ENCODE measurements at regions not wholly inside any gene's neighbourhood (a gene's known extent, or its start where the extent isn't known, plus 50 kb on each side); places are given as distances from the start of the nearest gene placed in this dataset.

DNA sequence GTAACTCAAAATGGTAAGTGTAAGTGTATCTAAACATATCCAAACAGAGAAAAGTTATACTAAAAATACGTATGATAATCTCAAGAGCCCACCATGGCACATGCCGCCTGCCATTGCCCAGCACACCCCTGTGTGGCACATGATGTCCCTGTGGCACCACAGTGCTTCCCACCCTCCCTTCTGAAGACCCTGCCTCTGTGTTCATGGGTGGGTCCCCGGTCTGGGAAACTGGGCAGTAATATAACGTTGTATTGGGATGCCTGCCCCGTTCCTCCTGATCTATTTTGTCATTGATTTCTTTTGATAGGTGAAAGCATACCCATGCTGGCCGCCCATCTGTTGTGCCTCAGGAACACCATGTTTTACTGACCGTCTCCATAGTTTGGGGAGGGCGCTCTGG lies 296.8 kb upstream of the SHH start:
- Histone ChIP-seq H3K4me3 (ENCODE audit: low read length in 3 of 3) (no peak overlapping the region), H3K36me3 (ENCODE audit: control insufficient read depth in 2 of 3, insufficient read depth in 3 of 3, low read length in 3 of 3) (no peaks in the 10 kb centered on the region), H3K9ac (ENCODE audit: low read length in 3 of 3) (no peak overlapping the region), H3K27me3 (ENCODE audit: control insufficient read depth, insufficient read depth, low read length) (no peaks in the 10 kb centered on the region), H3K27ac (ENCODE audit: low read depth in 2 of 2, low read length in 2 of 2) (no peak overlapping the region), H3K9me3 (ENCODE audit: control insufficient read depth in 2 of 3, insufficient read depth in 1 of 3, low read length in 3 of 3) (no peaks in the 10 kb centered on the region), H3K4me1 (ENCODE audit: control insufficient read depth in 2 of 3, insufficient read depth in 2 of 3, low read depth in 1 of 3, low read length in 3 of 3) (no peaks in the 10 kb centered on the region)
- DNase-seq (no peak), FAIRE-seq (no peak)
- intact Hi-C loops (cut with DNase I): no loop called here
- TF ChIP-seq, protein P1, sequence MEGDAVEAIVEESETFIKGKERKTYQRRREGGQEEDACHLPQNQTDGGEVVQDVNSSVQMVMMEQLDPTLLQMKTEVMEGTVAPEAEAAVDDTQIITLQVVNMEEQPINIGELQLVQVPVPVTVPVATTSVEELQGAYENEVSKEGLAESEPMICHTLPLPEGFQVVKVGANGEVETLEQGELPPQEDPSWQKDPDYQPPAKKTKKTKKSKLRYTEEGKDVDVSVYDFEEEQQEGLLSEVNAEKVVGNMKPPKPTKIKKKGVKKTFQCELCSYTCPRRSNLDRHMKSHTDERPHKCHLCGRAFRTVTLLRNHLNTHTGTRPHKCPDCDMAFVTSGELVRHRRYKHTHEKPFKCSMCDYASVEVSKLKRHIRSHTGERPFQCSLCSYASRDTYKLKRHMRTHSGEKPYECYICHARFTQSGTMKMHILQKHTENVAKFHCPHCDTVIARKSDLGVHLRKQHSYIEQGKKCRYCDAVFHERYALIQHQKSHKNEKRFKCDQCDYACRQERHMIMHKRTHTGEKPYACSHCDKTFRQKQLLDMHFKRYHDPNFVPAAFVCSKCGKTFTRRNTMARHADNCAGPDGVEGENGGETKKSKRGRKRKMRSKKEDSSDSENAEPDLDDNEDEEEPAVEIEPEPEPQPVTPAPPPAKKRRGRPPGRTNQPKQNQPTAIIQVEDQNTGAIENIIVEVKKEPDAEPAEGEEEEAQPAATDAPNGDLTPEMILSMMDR (IDR thresholded peaks at IDR 0.05; ENCODE audit: borderline replicate concordance, extremely low read depth, insufficient read depth): no peak

DNA sequence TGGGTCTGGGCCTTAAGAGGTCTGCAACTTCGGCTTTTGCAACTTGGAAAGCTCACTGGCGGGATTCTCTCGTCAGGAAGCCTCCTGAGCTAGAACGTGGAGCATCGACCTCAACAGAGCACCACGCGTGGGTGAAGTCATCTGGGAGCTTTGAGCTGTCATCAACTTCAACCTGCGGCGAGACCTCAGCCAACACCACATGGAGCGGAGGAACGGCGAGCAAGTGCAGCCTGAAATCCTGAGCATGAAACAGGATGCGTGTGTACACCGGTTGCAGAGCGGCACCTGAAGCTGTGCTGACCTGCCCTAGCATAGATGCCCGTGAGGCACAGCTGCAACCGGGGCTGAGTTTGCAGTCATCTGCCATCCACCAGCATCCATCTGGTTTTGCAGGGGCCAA lies 295.7 kb upstream of the SHH start:
- no peak overlapping the region for H3K27ac ChIP-seq (ENCODE audit: low read depth in 2 of 2, low read length in 2 of 2)
- no peak overlapping the region for H3K9ac ChIP-seq (ENCODE audit: low read length in 3 of 3)
- H3K9me3 ChIP-seq (ENCODE audit: control insufficient read depth in 2 of 3, insufficient read depth in 1 of 3, low read length in 3 of 3): no peaks in the 10 kb centered on the region
- intact Hi-C loops (cut with DNase I): no loop called here
- DNase-seq (peak in 1 of 5 donors; percentile 39), FAIRE-seq (no peak)
- TF ChIP-seq, protein P1 (IDR thresholded peaks at IDR 0.05; ENCODE audit: borderline replicate concordance, extremely low read depth, insufficient read depth): no peak
- H3K36me3 ChIP-seq (ENCODE audit: control insufficient read depth in 2 of 3, insufficient read depth in 3 of 3, low read length in 3 of 3): no peaks in the 10 kb centered on the region
- no peaks in the 10 kb centered on the region for H3K4me1 ChIP-seq (ENCODE audit: control insufficient read depth in 2 of 3, insufficient read depth in 2 of 3, low read depth in 1 of 3, low read length in 3 of 3)
- no peak overlapping the region for H3K4me3 ChIP-seq (ENCODE audit: low read length in 3 of 3)
- H3K27me3 ChIP-seq (ENCODE audit: control insufficient read depth, insufficient read depth, low read length): no peaks in the 10 kb centered on the region

- FAIRE-seq (no peak), DNase-seq (peak in 1 of 5 donors; percentile 58)
- H3K27me3 ChIP-seq (ENCODE audit: control insufficient read depth, insufficient read depth, low read length): no peaks in the 10 kb centered on the region
- no peaks in the 10 kb centered on the region for H3K4me1 ChIP-seq (ENCODE audit: control insufficient read depth in 2 of 3, insufficient read depth in 2 of 3, low read depth in 1 of 3, low read length in 3 of 3)
- no peak overlapping the region for H3K9ac ChIP-seq (ENCODE audit: low read length in 3 of 3)
- no peak overlapping the region for H3K27ac ChIP-seq (ENCODE audit: low read depth in 2 of 2, low read length in 2 of 2)
- TF ChIP-seq, protein P1 (IDR thresholded peaks at IDR 0.05; ENCODE audit: borderline replicate concordance, extremely low read depth, insufficient read depth): no peak
- intact Hi-C loops (cut with DNase I): no loop called here
- peaks cover 0 to 5% (median 0%) of the 10 kb centered on the region in 3 donors for H3K9me3 ChIP-seq (ENCODE audit: control insufficient read depth in 2 of 3, insufficient read depth in 1 of 3, low read length in 3 of 3)
- H3K36me3 ChIP-seq (ENCODE audit: control insufficient read depth in 2 of 3, insufficient read depth in 3 of 3, low read length in 3 of 3): no peaks in the 10 kb centered on the region
- H3K4me3 ChIP-seq (ENCODE audit: low read length in 3 of 3): no peak overlapping the region
Measured at GRCh38 chr7:156106107-156106426, 293.8 kb upstream of the SHH start.

Data from kidney (tissue), 13 donors.